Gastroesophageal sphincter (tissue), 3 donors: ENCODE measurements at regions not wholly inside any gene's neighbourhood (a gene's known extent, or its start where the extent isn't known, plus 50 kb on each side); places are given as distances from the start of the nearest gene placed in this dataset.

Source experiments
- CTCF ChIP-seq, 4 experiments: fragments of 200-600 bp in 2 of 4; fragments of 450-650 bp in 2 of 4; sonication (generic) in 1 of 4; IDR thresholded peaks; one replicate each; pipeline ENCODE4 v1.5.1; 2017 to 2019; ENCODE audit warnings: antibody characterized with exemption in 4 of 4, mild to moderate bottlenecking in 2 of 4, moderate library complexity in 2 of 4
- EP300 ChIP-seq: sonication (generic); formaldehyde crosslinking; IDR thresholded peaks from one replicate; pipeline ENCODE4 v1.6.1; 2017; ENCODE audit warnings: antibody characterized with exemption, mild to moderate bottlenecking
- POLR2A ChIP-seq, 2 donors: fragments of 450-650 bp; IDR thresholded peaks; one replicate each; pipeline ENCODE4 v1.6.1; 2017; ENCODE audit warnings: antibody characterized with exemption in 2 of 2, mild to moderate bottlenecking in 2 of 2, moderate library complexity in 1 of 2
- POLR2AphosphoS5 ChIP-seq: sonication (generic); formaldehyde crosslinking; IDR thresholded peaks from one replicate; pipeline ENCODE4 v1.6.1; 2017; ENCODE audit warnings: antibody characterized with exemption

- TF ChIP-seq CTCF (IDR thresholded peaks at IDR 0.05) = no peak
- TF ChIP-seq POLR2AphosphoS5 = no peak
- no peak for TF ChIP-seq EP300
- no peak for TF ChIP-seq POLR2A (IDR thresholded peaks at IDR 0.05)
Observed at GRCh38 chr1:191685669-191686068, 472.6 kb upstream of the RGS18 start.
